ENCODE measurements at regions not wholly inside any gene's neighbourhood (a gene's known extent, or its start where the extent isn't known, plus 50 kb on each side); places are given as distances from the start of the nearest gene placed in this dataset.

DNA sequence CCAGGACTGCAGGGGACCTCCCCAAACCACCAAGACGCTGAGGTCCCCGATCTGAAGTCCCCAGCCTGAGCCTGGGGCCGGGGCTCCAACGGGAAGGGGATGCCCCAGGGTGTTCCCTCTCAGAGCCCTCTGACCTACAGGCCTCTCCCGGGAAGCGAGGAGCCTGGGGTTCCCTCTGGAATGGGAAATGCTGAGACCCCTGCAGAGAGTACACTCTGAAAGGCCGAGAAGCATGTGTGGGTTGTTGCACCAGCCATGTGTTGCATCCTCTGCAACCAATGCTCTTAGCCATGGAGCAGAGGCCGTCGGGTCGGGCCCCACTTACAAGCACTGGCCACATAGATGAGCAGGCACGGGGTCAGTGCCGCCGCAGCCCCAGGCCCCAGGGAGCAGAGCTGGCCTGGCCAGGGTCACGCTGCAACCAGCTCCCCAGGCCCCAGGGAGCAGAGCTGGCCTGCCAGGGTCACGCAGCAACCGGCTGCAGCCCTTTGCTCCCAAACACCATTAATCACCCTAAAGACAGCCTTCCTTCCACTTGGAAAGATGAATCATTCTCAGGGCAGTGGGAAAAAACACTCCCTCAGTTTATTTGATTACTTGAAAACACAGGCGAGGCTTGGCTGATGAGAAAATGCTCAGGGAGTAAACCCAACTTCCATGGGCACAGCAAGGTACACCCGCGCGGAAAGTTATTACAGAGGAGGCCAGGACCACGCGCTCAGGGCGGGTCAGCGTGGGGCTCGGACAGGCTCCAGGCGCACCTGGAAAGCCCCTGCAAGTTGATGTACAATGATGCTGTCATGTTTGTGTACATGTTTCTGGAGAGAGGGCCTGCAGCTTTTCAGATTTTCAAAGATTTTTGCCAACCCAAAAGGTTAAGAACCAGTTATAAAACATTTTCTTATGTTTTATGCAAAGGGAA, 78.0 kb upstream of the AFDN start:
- TF ChIP-seq RAD21 (conservative IDR thresholded peaks at IDR 0.05): no peak
- no peak for TF ChIP-seq POLR2AphosphoS5 (IDR thresholded peaks at IDR 0.05)
- no peak for TF ChIP-seq CTCF (IDR thresholded peaks at IDR 0.05; ENCODE audit: poor library complexity, severe bottlenecking)
- no peak for TF ChIP-seq EP300 (conservative IDR thresholded peaks at IDR 0.05; ENCODE audit: poor library complexity, severe bottlenecking)
- no peak for TF ChIP-seq SMC3 (conservative IDR thresholded peaks at IDR 0.05; ENCODE audit: poor library complexity)
- no peak for TF ChIP-seq MXI1 (conservative IDR thresholded peaks at IDR 0.05; ENCODE audit: poor library complexity, severe bottlenecking)
- no peak for TF ChIP-seq TAF1 (IDR thresholded peaks at IDR 0.05; ENCODE audit: low read depth)
- no peak for TF ChIP-seq EZH2 (IDR thresholded peaks at IDR 0.05; ENCODE audit: borderline replicate concordance, insufficient read depth, low read length, poor library complexity, severe bottlenecking)
- no peak for TF ChIP-seq REST (IDR thresholded peaks at IDR 0.05; ENCODE audit: borderline replicate concordance)
- Histone ChIP-seq H3K9me3 (ENCODE audit: low read length) (no peaks in the 10 kb centered on the region), H2AFZ (ENCODE audit: low read depth, low read length) (no peak overlapping the region), H3K79me2 (replicated peaks; ENCODE audit: insufficient read depth, low read length) (no peaks in the 10 kb centered on the region), H3K27me3 (ENCODE audit: insufficient read depth, low read depth, low read length) (no peaks in the 10 kb centered on the region), H3F3A (ENCODE audit: insufficient read depth, low read length, poor library complexity, severe bottlenecking) (no peaks in the 10 kb centered on the region), H3K36me3 (ENCODE audit: insufficient read depth, low read length) (no peaks in the 10 kb centered on the region), H3K27ac (ENCODE audit: low read length) (no peak overlapping the region), H3K9ac (ENCODE audit: low read length) (no peak overlapping the region), H3K4me2 (ENCODE audit: low read length) (no peak overlapping the region), H3K9me2 (ENCODE audit: insufficient read depth, low read length) (no peaks in the 10 kb centered on the region), H4K20me1 (ENCODE audit: insufficient read depth) (no peaks in the 10 kb centered on the region), H3K4me3 (ENCODE audit: low read length) (no peak overlapping the region)

- H3K27me3 ChIP-seq (ENCODE audit: insufficient read depth, low read depth, low read length): no peaks in the 10 kb centered on the region
- H3K4me3 ChIP-seq (ENCODE audit: low read length): no peak overlapping the region
- no peak overlapping the region for H3K9ac ChIP-seq (ENCODE audit: low read length)
- H3K9me2 ChIP-seq (ENCODE audit: insufficient read depth, low read length): no peaks in the 10 kb centered on the region
- no peaks in the 10 kb centered on the region for H3K79me2 ChIP-seq (replicated peaks; ENCODE audit: insufficient read depth, low read length)
- no peaks in the 10 kb centered on the region for H3K36me3 ChIP-seq (ENCODE audit: insufficient read depth, low read length)
- H4K20me1 ChIP-seq (ENCODE audit: insufficient read depth): no peaks in the 10 kb centered on the region
- no peak overlapping the region for H2AFZ ChIP-seq (ENCODE audit: low read depth, low read length)
- no peak overlapping the region for H3K27ac ChIP-seq (ENCODE audit: low read length)
- H3F3A ChIP-seq (ENCODE audit: insufficient read depth, low read length, poor library complexity, severe bottlenecking): no peaks in the 10 kb centered on the region
- TF ChIP-seq SMC3 (conservative IDR thresholded peaks at IDR 0.05; ENCODE audit: poor library complexity) (no peak), REST (IDR thresholded peaks at IDR 0.05; ENCODE audit: borderline replicate concordance) (no peak), TAF1 (IDR thresholded peaks at IDR 0.05; ENCODE audit: low read depth) (no peak)
- no peaks in the 10 kb centered on the region for H3K9me3 ChIP-seq (ENCODE audit: low read length)
- no peak overlapping the region for H3K4me2 ChIP-seq (ENCODE audit: low read length)
Observed at GRCh38 chr6:167750956-167751358, 75.8 kb upstream of the AFDN start.
